ENCODE measurements at regions not wholly inside any gene's neighbourhood (a gene's known extent, or its start where the extent isn't known, plus 50 kb on each side); places are given as distances from the start of the nearest gene placed in this dataset.

DNA sequence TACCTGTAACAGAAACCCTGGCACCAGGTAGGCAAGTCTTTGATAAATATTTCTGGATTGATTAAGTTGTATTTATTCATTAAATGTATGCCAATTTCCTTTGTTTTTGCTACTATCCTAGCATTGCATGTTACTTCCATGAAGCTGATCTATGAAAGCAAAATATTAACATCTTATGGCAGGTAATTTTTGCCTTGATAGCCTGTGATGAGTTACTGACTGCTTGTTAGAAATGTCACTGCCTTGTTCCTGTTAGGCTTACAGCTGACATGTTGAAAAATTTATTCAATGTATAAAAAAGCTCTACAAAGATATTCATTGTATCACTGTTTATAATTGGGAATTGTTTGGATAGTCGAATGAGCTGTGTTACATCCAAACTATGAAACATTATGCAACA lies 830.1 kb downstream of the TUSC7 start:
- no peak overlapping the region for H3K23ac ChIP-seq (ENCODE audit: low read length)
- H2AFZ ChIP-seq (ENCODE audit: insufficient read depth, low read length, poor library complexity), result no peak overlapping the region
- no peak overlapping the region for H4K91ac ChIP-seq (ENCODE audit: low read depth, low read length)
- no peaks in the 10 kb centered on the region for H3K79me1 ChIP-seq (ENCODE audit: low read length)
- H4K12ac ChIP-seq (ENCODE audit: low read depth, low read length), result no peak overlapping the region
- no peaks in the 10 kb centered on the region for H3K9me3 ChIP-seq (ENCODE audit: insufficient read depth, low read depth, low read length)
- H4K8ac ChIP-seq (ENCODE audit: low read depth, low read length), result no peak overlapping the region
- H3K14ac ChIP-seq (ENCODE audit: low read length), result no peak overlapping the region
- H3K27me3 ChIP-seq (ENCODE audit: insufficient read depth, low read length), result no peaks in the 10 kb centered on the region
- no peaks in the 10 kb centered on the region for H3K36me3 ChIP-seq (ENCODE audit: control insufficient read depth in 1 of 2, insufficient read depth in 2 of 2, low read length in 2 of 2)
- H3K4me3 ChIP-seq (ENCODE audit: low read depth, low read length), result no peak overlapping the region
- H2BK12ac ChIP-seq (ENCODE audit: low read length), result no peak overlapping the region
- H2BK120ac ChIP-seq (ENCODE audit: insufficient read depth, low read length, poor library complexity), result no peak overlapping the region
- no peak overlapping the region for H3K18ac ChIP-seq (ENCODE audit: low read length)
- no peaks in the 10 kb centered on the region for H3K4me1 ChIP-seq (ENCODE audit: control insufficient read depth in 1 of 2, insufficient read depth in 2 of 2, low read length in 2 of 2)
- WGBS (ENCODE audit: extremely low coverage, insufficient coverage, insufficient read length), result no CpG with 5 or more reads among the region's 1 CpG
- H3K9ac ChIP-seq (ENCODE audit: low read length), result no peak overlapping the region
- no peak overlapping the region for H2BK5ac ChIP-seq (ENCODE audit: low read depth, low read length, poor library complexity)
- no peak overlapping the region for H3K4me2 ChIP-seq (ENCODE audit: low read length)
- H2AK5ac ChIP-seq (ENCODE audit: low read length), result no peak overlapping the region
- H3K4ac ChIP-seq (ENCODE audit: low read depth, low read length), result no peak overlapping the region
- H3K27ac ChIP-seq (ENCODE audit: low read depth, low read length), result no peak overlapping the region
- no peak for DNase-seq
- no peaks in the 10 kb centered on the region for H3K79me2 ChIP-seq (ENCODE audit: control insufficient read depth, insufficient read depth, low read length, poor library complexity)

DNA sequence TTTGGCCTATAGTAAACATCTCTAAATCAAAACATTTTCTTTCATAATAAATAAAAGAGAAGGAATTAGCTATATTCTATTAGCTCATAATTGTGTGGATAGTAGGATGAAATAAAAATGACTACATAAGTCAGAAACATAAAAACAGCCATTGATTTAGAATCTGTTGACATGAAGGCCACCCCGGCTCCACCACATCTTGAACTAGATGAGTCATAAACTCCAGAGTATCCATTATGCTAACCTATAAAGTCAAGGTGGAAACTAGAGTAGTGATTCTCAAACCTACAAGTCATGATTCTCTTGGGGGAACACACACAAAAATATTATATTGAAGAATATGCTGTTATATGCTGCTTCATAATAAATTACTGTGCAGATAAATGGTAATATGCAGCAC lies 831.0 kb downstream of the TUSC7 start:
- Histone ChIP-seq H3K4me1 (ENCODE audit: control insufficient read depth in 1 of 2, insufficient read depth in 2 of 2, low read length in 2 of 2) (no peaks in the 10 kb centered on the region), H3K27me3 (ENCODE audit: insufficient read depth, low read length) (no peaks in the 10 kb centered on the region), H3K4me3 (ENCODE audit: low read depth, low read length) (no peak overlapping the region), H4K91ac (ENCODE audit: low read depth, low read length) (no peak overlapping the region), H3K79me2 (ENCODE audit: control insufficient read depth, insufficient read depth, low read length, poor library complexity) (no peaks in the 10 kb centered on the region), H3K23ac (ENCODE audit: low read length) (no peak overlapping the region), H3K4me2 (ENCODE audit: low read length) (no peak overlapping the region), H2AFZ (ENCODE audit: insufficient read depth, low read length, poor library complexity) (no peak overlapping the region), H3K9me3 (ENCODE audit: insufficient read depth, low read depth, low read length) (no peaks in the 10 kb centered on the region), H3K14ac (ENCODE audit: low read length) (no peak overlapping the region), H3K36me3 (ENCODE audit: control insufficient read depth in 1 of 2, insufficient read depth in 2 of 2, low read length in 2 of 2) (no peaks in the 10 kb centered on the region), H2BK5ac (ENCODE audit: low read depth, low read length, poor library complexity) (no peak overlapping the region), H2BK12ac (ENCODE audit: low read length) (no peak overlapping the region), H3K79me1 (ENCODE audit: low read length) (no peaks in the 10 kb centered on the region), H3K9ac (ENCODE audit: low read length) (no peak overlapping the region), H3K18ac (ENCODE audit: low read length) (no peak overlapping the region), H4K12ac (ENCODE audit: low read depth, low read length) (no peak overlapping the region), H4K8ac (ENCODE audit: low read depth, low read length) (no peak overlapping the region), H2AK5ac (ENCODE audit: low read length) (no peak overlapping the region), H3K27ac (ENCODE audit: low read depth, low read length) (no peak overlapping the region), H3K4ac (ENCODE audit: low read depth, low read length) (no peak overlapping the region), H2BK120ac (ENCODE audit: insufficient read depth, low read length, poor library complexity) (no peak overlapping the region)
- WGBS (ENCODE audit: extremely low coverage, insufficient coverage, insufficient read length), result no CpG with 5 or more reads among the region's 1 CpG
- DNase-seq, result no peak

DNA sequence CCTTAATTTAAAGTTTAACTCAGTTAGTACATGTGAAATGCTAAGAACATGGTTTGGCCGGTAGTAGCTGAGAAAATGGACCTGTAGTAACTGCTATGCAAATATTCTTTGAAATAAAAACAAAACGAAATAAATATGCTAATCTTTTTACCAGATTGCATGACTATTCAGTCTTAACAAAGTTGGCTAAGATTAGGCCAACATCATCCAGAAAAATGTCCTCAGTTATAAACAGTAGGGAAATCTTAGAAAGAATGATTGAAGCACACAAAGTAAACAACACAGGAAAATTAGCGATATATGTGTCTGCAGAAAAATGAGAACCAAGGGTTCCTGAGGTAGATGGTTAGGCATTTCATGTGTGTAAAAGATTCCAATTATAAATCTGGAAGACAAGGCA lies 832.1 kb downstream of the TUSC7 start:
- Histone ChIP-seq H3K9me3 (ENCODE audit: insufficient read depth, low read depth, low read length) (no peaks in the 10 kb centered on the region), H3K4me3 (ENCODE audit: low read depth, low read length) (no peak overlapping the region), H3K79me2 (ENCODE audit: control insufficient read depth, insufficient read depth, low read length, poor library complexity) (no peaks in the 10 kb centered on the region)

DNA sequence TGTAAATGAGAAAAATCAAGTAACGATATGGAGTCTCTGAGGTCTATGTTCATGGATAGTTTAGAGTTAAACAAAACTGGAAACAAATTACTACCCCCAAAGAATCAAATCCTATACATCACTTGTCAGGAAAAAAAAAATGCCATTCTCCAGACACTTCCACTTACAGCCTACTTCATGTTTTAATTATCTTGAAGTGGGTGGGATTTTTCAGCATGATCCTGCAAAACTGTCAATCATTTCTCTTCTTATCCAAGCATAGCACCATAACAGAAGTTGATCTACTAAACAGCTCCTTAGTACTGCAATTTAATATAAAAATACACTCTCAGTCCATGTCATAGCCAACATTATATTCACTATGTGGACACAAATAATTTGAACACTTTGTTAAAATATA lies 833.9 kb downstream of the TUSC7 start:
- H3K4ac ChIP-seq (ENCODE audit: low read depth, low read length), result no peak overlapping the region
- H3K36me3 ChIP-seq (ENCODE audit: control insufficient read depth in 1 of 2, insufficient read depth in 2 of 2, low read length in 2 of 2), result no peaks in the 10 kb centered on the region
- H4K8ac ChIP-seq (ENCODE audit: low read depth, low read length), result no peak overlapping the region
- no peak for DNase-seq
- WGBS (ENCODE audit: extremely low coverage, insufficient coverage, insufficient read length), result no CpG with 5 or more reads among the region's 1 CpG
- no peak overlapping the region for H4K91ac ChIP-seq (ENCODE audit: low read depth, low read length)
- no peak overlapping the region for H3K18ac ChIP-seq (ENCODE audit: low read length)
- no peak overlapping the region for H2BK12ac ChIP-seq (ENCODE audit: low read length)
- no peak overlapping the region for H3K4me3 ChIP-seq (ENCODE audit: low read depth, low read length)
- no peak overlapping the region for H3K23ac ChIP-seq (ENCODE audit: low read length)
- H4K12ac ChIP-seq (ENCODE audit: low read depth, low read length), result no peak overlapping the region
- H3K4me1 ChIP-seq (ENCODE audit: control insufficient read depth in 1 of 2, insufficient read depth in 2 of 2, low read length in 2 of 2), result peaks cover 0 to 5% of the 10 kb centered on the region in 2 experiments
- H3K9ac ChIP-seq (ENCODE audit: low read length), result no peak overlapping the region
- H3K79me1 ChIP-seq (ENCODE audit: low read length), result no peaks in the 10 kb centered on the region
- no peak overlapping the region for H2AK5ac ChIP-seq (ENCODE audit: low read length)
- H2BK5ac ChIP-seq (ENCODE audit: low read depth, low read length, poor library complexity), result no peak overlapping the region
- H2BK120ac ChIP-seq (ENCODE audit: insufficient read depth, low read length, poor library complexity), result no peak overlapping the region
- no peaks in the 10 kb centered on the region for H3K9me3 ChIP-seq (ENCODE audit: insufficient read depth, low read depth, low read length)
- H3K27me3 ChIP-seq (ENCODE audit: insufficient read depth, low read length), result no peaks in the 10 kb centered on the region
- H3K14ac ChIP-seq (ENCODE audit: low read length), result no peak overlapping the region
- no peak overlapping the region for H3K4me2 ChIP-seq (ENCODE audit: low read length)
- H3K27ac ChIP-seq (ENCODE audit: low read depth, low read length), result no peak overlapping the region
- H2AFZ ChIP-seq (ENCODE audit: insufficient read depth, low read length, poor library complexity), result no peak overlapping the region
- no peaks in the 10 kb centered on the region for H3K79me2 ChIP-seq (ENCODE audit: control insufficient read depth, insufficient read depth, low read length, poor library complexity)

More for the DNA sequence above, 832.1 kb downstream of the TUSC7 start:
- Histone ChIP-seq H3K27ac (ENCODE audit: low read depth, low read length) (no peak overlapping the region), H2AK5ac (ENCODE audit: low read length) (no peak overlapping the region), H3K4me2 (ENCODE audit: low read length) (no peak overlapping the region), H3K27me3 (ENCODE audit: insufficient read depth, low read length) (no peaks in the 10 kb centered on the region), H4K12ac (ENCODE audit: low read depth, low read length) (no peak overlapping the region), H3K9ac (ENCODE audit: low read length) (no peak overlapping the region), H2AFZ (ENCODE audit: insufficient read depth, low read length, poor library complexity) (no peak overlapping the region), H2BK5ac (ENCODE audit: low read depth, low read length, poor library complexity) (no peak overlapping the region), H2BK120ac (ENCODE audit: insufficient read depth, low read length, poor library complexity) (no peak overlapping the region), H4K8ac (ENCODE audit: low read depth, low read length) (no peak overlapping the region), H3K79me1 (ENCODE audit: low read length) (no peaks in the 10 kb centered on the region), H3K4ac (ENCODE audit: low read depth, low read length) (no peak overlapping the region), H3K23ac (ENCODE audit: low read length) (no peak overlapping the region), H4K91ac (ENCODE audit: low read depth, low read length) (no peak overlapping the region), H3K36me3 (ENCODE audit: control insufficient read depth in 1 of 2, insufficient read depth in 2 of 2, low read length in 2 of 2) (no peaks in the 10 kb centered on the region), H3K14ac (ENCODE audit: low read length) (no peak overlapping the region), H3K18ac (ENCODE audit: low read length) (no peak overlapping the region), H2BK12ac (ENCODE audit: low read length) (no peak overlapping the region), H3K4me1 (ENCODE audit: control insufficient read depth in 1 of 2, insufficient read depth in 2 of 2, low read length in 2 of 2) (no peaks in the 10 kb centered on the region)
- no CpG with 5 or more reads among the region's 3 CpGs for WGBS (ENCODE audit: extremely low coverage, insufficient coverage, insufficient read length)
- no peak for DNase-seq

Measured in trophoblast cell (in vitro differentiated cells and primary cell).